ENCODE measurements at regions not wholly inside any gene's neighbourhood (a gene's known extent, or its start where the extent isn't known, plus 50 kb on each side); places are given as distances from the start of the nearest gene placed in this dataset.

- dilution Hi-C loops (cut with MboI; ENCODE audit: extremely low pct_ligation_motif_present, low sequenced_read_pairs) = no loop called here
Measured at GRCh38 chr4:25493466-25493865, 116.4 kb downstream of the ANAPC4 start.

GRCh38 chr4:25494166-25494565, 117.1 kb downstream of the ANAPC4 start:
- no peaks in the 10 kb centered on the region for H3K36me3 ChIP-seq (ENCODE audit: control insufficient read depth in 2 of 2, extremely low read depth in 1 of 2, insufficient read depth in 2 of 2, low read length in 2 of 2)
- H3K27me3 ChIP-seq (ENCODE audit: control insufficient read depth, extremely low read depth, insufficient read depth, low read length) = peaks cover 4% of the 10 kb centered on the region
- no peak overlapping the region for H3K4me2 ChIP-seq (ENCODE audit: control insufficient read depth, extremely low read depth, insufficient read depth, low read depth, low read length)
- H3K4me1 ChIP-seq (ENCODE audit: control insufficient read depth, extremely low read depth, insufficient read depth, low read length) = no peaks in the 10 kb centered on the region
- no peaks in the 10 kb centered on the region for H4K20me1 ChIP-seq (ENCODE audit: control insufficient read depth, extremely low read depth, insufficient read depth, low read length)
- no peaks in the 10 kb centered on the region for H3K79me2 ChIP-seq (ENCODE audit: control insufficient read depth, insufficient read depth, low read length)
- DNase-seq (ENCODE audit: low read depth, low spot score) = no peak
- no peak overlapping the region for H2AFZ ChIP-seq (ENCODE audit: control insufficient read depth, low read length)
- H3K9me1 ChIP-seq (ENCODE audit: control insufficient read depth, extremely low read depth, insufficient read depth, low read length) = no peaks in the 10 kb centered on the region
- H3K9ac ChIP-seq (ENCODE audit: control insufficient read depth, extremely low read depth, insufficient read depth, low read length) = no peak overlapping the region
- H3K27ac ChIP-seq (ENCODE audit: control insufficient read depth, insufficient read depth, low read length) = no peak overlapping the region
- TF ChIP-seq EZH2 (IDR thresholded peaks at IDR 0.05; ENCODE audit: low read length) (no peak), CTCF (optimal IDR thresholded peaks at IDR 0.05 in 1 of 3, IDR thresholded peaks at IDR 0.05 in 1 of 3, conservative IDR thresholded peaks at IDR 0.05 in 1 of 3; ENCODE audit: extremely low read depth in 1 of 3, insufficient read depth in 2 of 3, low read length in 3 of 3) (no peak)
- no peak overlapping the region for H3K4me3 ChIP-seq (ENCODE audit: control insufficient read depth in 2 of 3, extremely low read depth in 1 of 3, insufficient read depth in 2 of 3, low read depth in 1 of 3, low read length in 3 of 3)
- H3K9me3 ChIP-seq (ENCODE audit: control insufficient read depth, low read depth, low read length) = no peaks in the 10 kb centered on the region
- no peak for FAIRE-seq
- dilution Hi-C loops (cut with MboI; ENCODE audit: extremely low pct_ligation_motif_present, low sequenced_read_pairs) = no loop called here

More at GRCh38 chr4:25493466-25493865, 116.4 kb downstream of the ANAPC4 start:
- Histone ChIP-seq H3K4me2 (ENCODE audit: control insufficient read depth, extremely low read depth, insufficient read depth, low read depth, low read length) (no peak overlapping the region), H3K9me3 (ENCODE audit: control insufficient read depth, low read depth, low read length) (no peaks in the 10 kb centered on the region), H4K20me1 (ENCODE audit: control insufficient read depth, extremely low read depth, insufficient read depth, low read length) (no peaks in the 10 kb centered on the region), H3K36me3 (ENCODE audit: control insufficient read depth in 2 of 2, extremely low read depth in 1 of 2, insufficient read depth in 2 of 2, low read length in 2 of 2) (no peaks in the 10 kb centered on the region), H3K4me1 (ENCODE audit: control insufficient read depth, extremely low read depth, insufficient read depth, low read length) (no peaks in the 10 kb centered on the region), H3K9me1 (ENCODE audit: control insufficient read depth, extremely low read depth, insufficient read depth, low read length) (no peaks in the 10 kb centered on the region), H3K9ac (ENCODE audit: control insufficient read depth, extremely low read depth, insufficient read depth, low read length) (no peak overlapping the region), H3K4me3 (ENCODE audit: control insufficient read depth in 2 of 3, extremely low read depth in 1 of 3, insufficient read depth in 2 of 3, low read depth in 1 of 3, low read length in 3 of 3) (no peak overlapping the region), H3K79me2 (ENCODE audit: control insufficient read depth, insufficient read depth, low read length) (no peaks in the 10 kb centered on the region), H3K27me3 (ENCODE audit: control insufficient read depth, extremely low read depth, insufficient read depth, low read length) (peaks cover 4% of the 10 kb centered on the region), H3K27ac (ENCODE audit: control insufficient read depth, insufficient read depth, low read length) (no peak overlapping the region), H2AFZ (ENCODE audit: control insufficient read depth, low read length) (no peak overlapping the region)
- no peak for FAIRE-seq
- no peak for DNase-seq (ENCODE audit: low read depth, low spot score)
- TF ChIP-seq EZH2 (IDR thresholded peaks at IDR 0.05; ENCODE audit: low read length) (no peak), CTCF (optimal IDR thresholded peaks at IDR 0.05 in 1 of 3, IDR thresholded peaks at IDR 0.05 in 1 of 3, conservative IDR thresholded peaks at IDR 0.05 in 1 of 3; ENCODE audit: extremely low read depth in 1 of 3, insufficient read depth in 2 of 3, low read length in 3 of 3) (no peak)
